SH-SY5Y (cell line): ENCODE measurements at regions not wholly inside any gene's neighbourhood (a gene's known extent, or its start where the extent isn't known, plus 50 kb on each side); places are given as distances from the start of the nearest gene placed in this dataset.

Source experiments
- GATA2 ChIP-seq: IDR thresholded peaks from 2 replicates; pipeline ENCODE4 v1.6.1; 2011; ENCODE audit warnings: mild to moderate bottlenecking, low read depth, low read length
- GATA3 ChIP-seq: IDR thresholded peaks from 2 replicates; pipeline ENCODE4 v1.6.1; 2011; ENCODE audit warnings: low read depth, mild to moderate bottlenecking, low read length, moderate library complexity

GRCh38 chr6:43954311-43955131 is 172.7 kb downstream of the MRPL14 start:
- TF ChIP-seq GATA2, result no peak
- no peak for TF ChIP-seq GATA3

- TF ChIP-seq GATA3 (no peak), GATA2 (no peak)
Measured at GRCh38 chr6:43953794-43954310, 173.4 kb downstream of the MRPL14 start.

- TF ChIP-seq GATA2, result no peak
Measured at GRCh38 chr6:43953256-43953655, 174.0 kb downstream of the MRPL14 start.

GRCh38 chr6:43952746-43953145 is 174.5 kb downstream of the MRPL14 start:
- TF ChIP-seq GATA3 (no peak), GATA2 (no peak)

- no peak for TF ChIP-seq GATA3
- TF ChIP-seq GATA2, result peak; percentile 51
Measured at GRCh38 chr6:43951756-43952675, 175.2 kb downstream of the MRPL14 start.

GRCh38 chr6:43951063-43951755 is 176.0 kb downstream of the MRPL14 start:
- TF ChIP-seq GATA2 (no peak), GATA3 (no peak)

- TF ChIP-seq GATA3 (no peak), GATA2 (no peak)
Measured at GRCh38 chr6:43950731-43951062, 176.6 kb downstream of the MRPL14 start.

GRCh38 chr6:43950051-43950605 is 177.1 kb downstream of the MRPL14 start:
- TF ChIP-seq GATA3, result no peak
- no peak for TF ChIP-seq GATA2

GRCh38 chr6:43949551-43949991 is 177.7 kb downstream of the MRPL14 start:
- no peak for TF ChIP-seq GATA3

- TF ChIP-seq GATA3 (no peak), GATA2 (no peak)
Measured at GRCh38 chr6:43948527-43949485, 178.4 kb downstream of the MRPL14 start.

- no peak for TF ChIP-seq GATA2
- no peak for TF ChIP-seq GATA3
Measured at GRCh38 chr6:43947860-43948259, 177.8 kb downstream of the VEGFA start.

- TF ChIP-seq GATA3 (no peak), GATA2 (no peak)
Measured at GRCh38 chr6:43946641-43947363, 176.8 kb downstream of the VEGFA start.

- TF ChIP-seq GATA2 (no peak), GATA3 (no peak)
Measured at GRCh38 chr6:43945768-43946080, 175.7 kb downstream of the VEGFA start.
